K562 (cell line): ENCODE measurements at regions not wholly inside any gene's neighbourhood (a gene's known extent, or its start where the extent isn't known, plus 50 kb on each side); places are given as distances from the start of the nearest gene placed in this dataset.

Experiments
- ATAC-seq: fragments of 200-7000 bp; cut with Tn5 transposase; 3 replicates; pipeline ENCODE4 v1.9.1; 2020; ENCODE audit warnings: moderate library complexity
- BruUV-seq: library from RNA; stranded (reverse); fragments of 400-500 nt; replicated peaks from 2 replicates; lab custom pipeline; 2021; lab: Mats Ljungman, UMichigan
- CTCF ChIA-PET: fragments of 300-600 bp; formaldehyde crosslinking; extraction: SDS; loops from one replicate; lab custom pipeline; 2021; ENCODE audit warnings: low intra/inter-chr PET ratio; lab: Yijun Ruan, JAX
- POLR2A ChIA-PET: fragments of 300-600, 350-650 bp; sonication (Branson Sonifier 250); formaldehyde crosslinking; extraction: SDS; loops from one replicate; lab custom pipeline; 2021; ENCODE audit warnings: antibody characterized with exemption, inconsistent platforms; lab: Yijun Ruan, JAX
- DNase-seq, 4 experiments: peaks; one replicate each; pipeline versions ENCODE4 v3.0.0 to v3.0.0-alpha.2; 2011 to 2018; ENCODE audit warnings: low spot score in 3 of 4, mixed read lengths in 3 of 4; ENCODE audit errors: extremely low read depth in 1 of 4
- FAIRE-seq: peaks from 2 replicates; lab custom pipeline; 2011; peaks lifted over from hg19 to GRCh38; lab: Jason Lieb, UNC
- H2AFZ ChIP-seq: 2 replicates; pipeline ENCODE4 v1.6.0; 2011; ENCODE audit warnings: low read depth, low read length, control low read depth, inconsistent platforms
- H3K27ac ChIP-seq: fragments of 200-600 bp; 3 replicates; pipeline ENCODE4 v1.8.0; 2011; ENCODE audit warnings: low read depth, mild to moderate bottlenecking, control low read depth, inconsistent platforms, low read length, moderate library complexity, mixed read lengths; ENCODE audit errors: extremely low read depth
- H3K27me3 ChIP-seq, 2 experiments: fragments of 300-600 bp in 1 of 2; 2 replicates in 1 of 2; 3 replicates in 1 of 2; pipeline versions ENCODE4 v1.6.0 to v1.8.0; 2011; ENCODE audit warnings: inconsistent platforms in 2 of 2, low read length in 2 of 2, mild to moderate bottlenecking in 1 of 2, mixed read lengths in 1 of 2, moderate library complexity in 1 of 2; ENCODE audit not compliant: control insufficient read depth in 2 of 2, insufficient read depth in 2 of 2
- H3K36me3 ChIP-seq: fragments of 300-600 bp; 3 replicates; pipeline ENCODE4 v1.8.0; 2011; ENCODE audit warnings: mild to moderate bottlenecking, low read length, inconsistent platforms; ENCODE audit not compliant: control insufficient read depth, insufficient read depth
- H3K4me1 ChIP-seq, 2 experiments: fragments of 200-600 bp in 1 of 2; replicated peaks in 1 of 2; 2 replicates in 1 of 2; 3 replicates in 1 of 2; pipeline versions ENCODE4 v1.5.1 to v1.8.0; 2011; ENCODE audit warnings: inconsistent platforms in 2 of 2, low read length in 2 of 2, mild to moderate bottlenecking in 1 of 2, mixed read lengths in 1 of 2, moderate library complexity in 1 of 2; ENCODE audit not compliant: control insufficient read depth in 2 of 2, insufficient read depth in 2 of 2
- H3K4me2 ChIP-seq: 2 replicates; pipeline ENCODE4 v1.6.1; 2011; ENCODE audit warnings: low read length, control low read depth, inconsistent platforms, mixed read lengths; ENCODE audit not compliant: insufficient read depth
- H3K4me3 ChIP-seq: fragments of 200-600 bp; sonication (generic), shearing (Covaris generic); 2 replicates; pipeline ENCODE4 v1.5.1; 2016; ENCODE audit warnings: control low read depth, inconsistent platforms
- H3K79me2 ChIP-seq: fragments of 200-600 bp; 3 replicates; pipeline ENCODE4 v1.8.0; 2011; ENCODE audit warnings: low read length, inconsistent platforms; ENCODE audit not compliant: control insufficient read depth, insufficient read depth
- H3K9ac ChIP-seq, 2 experiments: 2 replicates each; pipeline versions ENCODE4 v1.6.0 to v1.6.1; 2011; ENCODE audit warnings: low read depth in 2 of 2, low read length in 2 of 2, control low read depth in 1 of 2, inconsistent platforms in 1 of 2, mild to moderate bottlenecking in 1 of 2, mixed read lengths in 1 of 2; ENCODE audit not compliant: insufficient read depth in 1 of 2
- H3K9me1 ChIP-seq: one replicate; pipeline ENCODE4 v1.6.0; 2011; ENCODE audit warnings: inconsistent platforms, mild to moderate bottlenecking, low read length, moderate library complexity; ENCODE audit not compliant: control insufficient read depth, insufficient read depth
- H3K9me3 ChIP-seq: replicated peaks from 2 replicates; pipeline ENCODE4 v1.5.1; 2011; ENCODE audit warnings: low read depth, low read length, inconsistent platforms; ENCODE audit not compliant: control insufficient read depth, insufficient read depth
- H4K20me1 ChIP-seq: replicated peaks from 2 replicates; pipeline ENCODE4 v1.6.1; 2011; ENCODE audit warnings: low read length, inconsistent platforms, mixed read lengths; ENCODE audit not compliant: control insufficient read depth, insufficient read depth
- BRD4 ChIP-seq: fragments of 200-600 bp; sonication (generic); IDR thresholded peaks from 2 replicates; pipeline ENCODE4 v1.6.1; 2017; ENCODE audit warnings: inconsistent platforms
- JUN ChIP-seq, 2 experiments: sonication (generic) in 1 of 2; formaldehyde crosslinking in 1 of 2; IDR thresholded peaks; 2 replicates each; pipeline versions ENCODE4 v1.6.1 to v1.8.0; 2012 to 2022; ENCODE audit warnings: borderline replicate concordance in 2 of 2, mild to moderate bottlenecking in 2 of 2, improper control_type of control experiment in 1 of 2, low read depth in 1 of 2, low read length in 1 of 2, missing genetic modification reagents in 1 of 2
- MECOM ChIP-seq: fragments of 250-450 bp; sonication (Bioruptor Pico); IDR thresholded peaks from 2 replicates; pipeline ENCODE4 v1.8.0; 2022; ENCODE audit warnings: inconsistent platforms
- RBM39 ChIP-seq: fragments of 200-400 bp; formaldehyde crosslinking; optimal IDR thresholded peaks from 2 replicates; pipeline ENCODE3; 2018; ENCODE audit warnings: low read depth, low read length
- SMARCE1 ChIP-seq: fragments of 450-650 bp; IDR thresholded peaks from 2 replicates; pipeline ENCODE4 v1.7.1; 2016; ENCODE audit warnings: mild to moderate bottlenecking
- STAT5B ChIP-seq: fragments of 250-450 bp; sonication (Bioruptor Pico); IDR thresholded peaks from 2 replicates; pipeline ENCODE4 v1.8.0; 2021; ENCODE audit warnings: mild to moderate bottlenecking, inconsistent platforms
- WHSC1 ChIP-seq: IDR thresholded peaks from one replicate; pipeline ENCODE4 v1.6.1; 2012; ENCODE audit warnings: low read length, control low read depth, inconsistent platforms
- ZFP1 ChIP-seq: fragments of 450-650 bp; formaldehyde crosslinking; IDR thresholded peaks from 2 replicates; pipeline ENCODE4 v1.4.0; 2020; ENCODE audit warnings: mild to moderate bottlenecking, mixed read lengths
- ZNF551 ChIP-seq: fragments of 250-450 bp; sonication (Bioruptor Pico); IDR thresholded peaks from 2 replicates; pipeline ENCODE4 v1.5.0; 2021; ENCODE audit warnings: mild to moderate bottlenecking, moderate library complexity
- WGBS: fragments of 100-300 bp; shearing (Covaris generic); methylation state at CpG from one replicate; pipeline ENCODE4 v1.1.6; 2016; ENCODE audit warnings: low coverage, mixed read lengths; ENCODE audit not compliant: insufficient coverage; ENCODE audit errors: missing lambda C conversion rate; 5-methylcytosine and 5-hydroxymethylcytosine counted together
- in situ Hi-C: fragments of 300-500 bp; cut with MboI; formaldehyde crosslinking; loops from 4 replicates; pipeline ENCODE4 v1.15.0; 2018; ENCODE audit warnings: inconsistent platforms, mixed read lengths
- intact Hi-C: fragments of 100-400 bp; cut with micrococcal nuclease; formaldehyde crosslinking; loops from 2 replicates; pipeline ENCODE4 v1.14.2; 2022
- TF ChIP-seq, protein P1 (sequence below), 2 experiments: fragments of 450-650 bp in 1 of 2; IDR thresholded peaks; 2 replicates each; pipeline ENCODE4 v1.6.1; 2011 to 2017; ENCODE audit warnings: low read depth in 2 of 2, antibody characterized with exemption in 1 of 2, borderline replicate concordance in 1 of 2, low read length in 1 of 2, mild to moderate bottlenecking in 1 of 2, mixed read lengths in 1 of 2; ENCODE audit not compliant: control insufficient read depth in 1 of 2
- TF ChIP-seq, protein P2 (sequence below): fragments of 250-450 bp; sonication (Bioruptor Pico); IDR thresholded peaks from 2 replicates; pipeline ENCODE4 v1.8.0; 2022; ENCODE audit warnings: moderate library complexity, mild to moderate bottlenecking, inconsistent platforms
- TF ChIP-seq, protein P3 (sequence below): fragments of 250-450 bp; sonication (Bioruptor Pico); IDR thresholded peaks from 2 replicates; pipeline ENCODE4 v1.4.0; 2020; ENCODE audit warnings: mild to moderate bottlenecking, moderate library complexity
- TF ChIP-seq, protein P4 (sequence below): fragments of 450-650 bp; formaldehyde crosslinking; IDR thresholded peaks from 2 replicates; pipeline ENCODE4 v1.4.0; 2022; ENCODE audit warnings: missing genetic modification characterization
- TF ChIP-seq, protein P5 (sequence below): fragments of 450-650 bp; IDR thresholded peaks from 2 replicates; pipeline ENCODE4 v1.6.1; 2016

DNA sequence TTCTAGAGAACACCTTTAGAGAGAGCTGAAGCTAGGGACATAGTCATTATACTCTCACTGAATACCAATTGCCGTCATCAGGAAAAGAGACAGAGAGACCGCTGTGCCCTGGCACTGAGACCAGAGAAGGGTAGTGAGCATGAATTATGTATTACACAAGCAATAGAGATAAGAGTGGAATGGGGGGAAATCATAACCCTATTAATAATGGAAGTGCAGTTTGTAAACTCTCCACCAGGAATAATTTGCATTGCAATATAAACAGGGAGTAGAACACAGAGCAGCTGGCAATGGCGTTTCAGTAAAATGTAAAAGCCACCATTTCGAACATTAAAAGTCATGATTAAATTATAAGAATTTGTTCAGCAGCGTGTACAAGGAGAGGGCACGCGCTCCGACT is 244.5 kb downstream of the MAFB start:
- FAIRE-seq (no peak), DNase-seq (no peak), ATAC-seq (no peak)
- H4K20me1 ChIP-seq = no peaks in the 10 kb centered on the region
- no peaks in the 10 kb centered on the region for H3K9me1 ChIP-seq
- H3K36me3 ChIP-seq = no peaks in the 10 kb centered on the region
- no peak overlapping the region for H3K4me3 ChIP-seq
- 1% methylated on average over 8 of the region's 8 CpGs for WGBS
- no peaks in the 10 kb centered on the region for H3K9me3 ChIP-seq
- H3K4me2 ChIP-seq = no peak overlapping the region
- no peaks in the 10 kb centered on the region for H3K79me2 ChIP-seq
- H3K27ac ChIP-seq = no peak overlapping the region
- H2AFZ ChIP-seq = no peak overlapping the region
- no peak overlapping the region for H3K9ac ChIP-seq
- in situ Hi-C loops = no loop called here
- POLR2A ChIA-PET = no interaction called here
- intact Hi-C loops = no loop called here
- CTCF ChIA-PET = no interaction called here
- no TSS peak for BruUV-seq
- no peaks in the 10 kb centered on the region; a peak in 1 of 5 replicates for H3K4me1 ChIP-seq
- peaks cover 0 to 6% of the 10 kb centered on the region in 2 experiments; a peak in 1 of 5 replicates for H3K27me3 ChIP-seq
- TF ChIP-seq, protein P1, sequence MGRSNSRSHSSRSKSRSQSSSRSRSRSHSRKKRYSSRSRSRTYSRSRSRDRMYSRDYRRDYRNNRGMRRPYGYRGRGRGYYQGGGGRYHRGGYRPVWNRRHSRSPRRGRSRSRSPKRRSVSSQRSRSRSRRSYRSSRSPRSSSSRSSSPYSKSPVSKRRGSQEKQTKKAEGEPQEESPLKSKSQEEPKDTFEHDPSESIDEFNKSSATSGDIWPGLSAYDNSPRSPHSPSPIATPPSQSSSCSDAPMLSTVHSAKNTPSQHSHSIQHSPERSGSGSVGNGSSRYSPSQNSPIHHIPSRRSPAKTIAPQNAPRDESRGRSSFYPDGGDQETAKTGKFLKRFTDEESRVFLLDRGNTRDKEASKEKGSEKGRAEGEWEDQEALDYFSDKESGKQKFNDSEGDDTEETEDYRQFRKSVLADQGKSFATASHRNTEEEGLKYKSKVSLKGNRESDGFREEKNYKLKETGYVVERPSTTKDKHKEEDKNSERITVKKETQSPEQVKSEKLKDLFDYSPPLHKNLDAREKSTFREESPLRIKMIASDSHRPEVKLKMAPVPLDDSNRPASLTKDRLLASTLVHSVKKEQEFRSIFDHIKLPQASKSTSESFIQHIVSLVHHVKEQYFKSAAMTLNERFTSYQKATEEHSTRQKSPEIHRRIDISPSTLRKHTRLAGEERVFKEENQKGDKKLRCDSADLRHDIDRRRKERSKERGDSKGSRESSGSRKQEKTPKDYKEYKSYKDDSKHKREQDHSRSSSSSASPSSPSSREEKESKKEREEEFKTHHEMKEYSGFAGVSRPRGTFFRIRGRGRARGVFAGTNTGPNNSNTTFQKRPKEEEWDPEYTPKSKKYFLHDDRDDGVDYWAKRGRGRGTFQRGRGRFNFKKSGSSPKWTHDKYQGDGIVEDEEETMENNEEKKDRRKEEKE (IDR thresholded peaks at IDR 0.05; ENCODE audit: borderline replicate concordance in 1 of 2, control insufficient read depth in 1 of 2, low read depth in 2 of 2, low read length in 1 of 2) = no peak
- TF ChIP-seq BRD4 (no peak), STAT5B (CRISPR knock-in tag) (no peak), ZNF551 (CRISPR knock-in tag) (no peak), SMARCE1 (no peak), RBM39 (no peak), WHSC1 (no peak), MECOM (no peak), ZFP1 (no peak), JUN (IDR thresholded peaks at IDR 0.05; ENCODE audit: borderline replicate concordance, low read depth, low read length) (no peak), JUN (CRISPR knock-in tag; IDR thresholded peaks at IDR 0.05; ENCODE audit: borderline replicate concordance) (no peak)
- TF ChIP-seq, protein P2, sequence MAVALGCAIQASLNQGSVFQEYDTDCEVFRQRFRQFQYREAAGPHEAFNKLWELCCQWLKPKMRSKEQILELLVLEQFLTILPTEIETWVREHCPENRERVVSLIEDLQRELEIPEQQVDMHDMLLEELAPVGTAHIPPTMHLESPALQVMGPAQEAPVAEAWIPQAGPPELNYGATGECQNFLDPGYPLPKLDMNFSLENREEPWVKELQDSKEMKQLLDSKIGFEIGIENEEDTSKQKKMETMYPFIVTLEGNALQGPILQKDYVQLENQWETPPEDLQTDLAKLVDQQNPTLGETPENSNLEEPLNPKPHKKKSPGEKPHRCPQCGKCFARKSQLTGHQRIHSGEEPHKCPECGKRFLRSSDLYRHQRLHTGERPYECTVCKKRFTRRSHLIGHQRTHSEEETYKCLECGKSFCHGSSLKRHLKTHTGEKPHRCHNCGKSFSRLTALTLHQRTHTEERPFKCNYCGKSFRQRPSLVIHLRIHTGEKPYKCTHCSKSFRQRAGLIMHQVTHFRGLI (CRISPR knock-in tag) = no peak
- TF ChIP-seq, protein P3, sequence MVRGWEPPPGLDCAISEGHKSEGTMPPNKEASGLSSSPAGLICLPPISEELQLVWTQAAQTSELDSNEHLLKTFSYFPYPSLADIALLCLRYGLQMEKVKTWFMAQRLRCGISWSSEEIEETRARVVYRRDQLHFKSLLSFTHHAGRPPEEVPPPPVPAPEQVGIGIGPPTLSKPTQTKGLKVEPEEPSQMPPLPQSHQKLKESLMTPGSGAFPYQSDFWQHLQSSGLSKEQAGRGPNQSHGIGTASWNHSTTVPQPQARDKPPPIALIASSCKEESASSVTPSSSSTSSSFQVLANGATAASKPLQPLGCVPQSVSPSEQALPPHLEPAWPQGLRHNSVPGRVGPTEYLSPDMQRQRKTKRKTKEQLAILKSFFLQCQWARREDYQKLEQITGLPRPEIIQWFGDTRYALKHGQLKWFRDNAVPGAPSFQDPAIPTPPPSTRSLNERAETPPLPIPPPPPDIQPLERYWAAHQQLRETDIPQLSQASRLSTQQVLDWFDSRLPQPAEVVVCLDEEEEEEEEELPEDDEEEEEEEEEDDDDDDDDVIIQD (CRISPR knock-in tag) = no peak
- TF ChIP-seq, protein P4, sequence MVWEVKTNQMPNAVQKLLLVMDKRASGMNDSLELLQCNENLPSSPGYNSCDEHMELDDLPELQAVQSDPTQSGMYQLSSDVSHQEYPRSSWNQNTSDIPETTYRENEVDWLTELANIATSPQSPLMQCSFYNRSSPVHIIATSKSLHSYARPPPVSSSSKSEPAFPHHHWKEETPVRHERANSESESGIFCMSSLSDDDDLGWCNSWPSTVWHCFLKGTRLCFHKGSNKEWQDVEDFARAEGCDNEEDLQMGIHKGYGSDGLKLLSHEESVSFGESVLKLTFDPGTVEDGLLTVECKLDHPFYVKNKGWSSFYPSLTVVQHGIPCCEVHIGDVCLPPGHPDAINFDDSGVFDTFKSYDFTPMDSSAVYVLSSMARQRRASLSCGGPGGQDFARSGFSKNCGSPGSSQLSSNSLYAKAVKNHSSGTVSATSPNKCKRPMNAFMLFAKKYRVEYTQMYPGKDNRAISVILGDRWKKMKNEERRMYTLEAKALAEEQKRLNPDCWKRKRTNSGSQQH (CRISPR knock-in tag) = no peak
- TF ChIP-seq, protein P5, sequence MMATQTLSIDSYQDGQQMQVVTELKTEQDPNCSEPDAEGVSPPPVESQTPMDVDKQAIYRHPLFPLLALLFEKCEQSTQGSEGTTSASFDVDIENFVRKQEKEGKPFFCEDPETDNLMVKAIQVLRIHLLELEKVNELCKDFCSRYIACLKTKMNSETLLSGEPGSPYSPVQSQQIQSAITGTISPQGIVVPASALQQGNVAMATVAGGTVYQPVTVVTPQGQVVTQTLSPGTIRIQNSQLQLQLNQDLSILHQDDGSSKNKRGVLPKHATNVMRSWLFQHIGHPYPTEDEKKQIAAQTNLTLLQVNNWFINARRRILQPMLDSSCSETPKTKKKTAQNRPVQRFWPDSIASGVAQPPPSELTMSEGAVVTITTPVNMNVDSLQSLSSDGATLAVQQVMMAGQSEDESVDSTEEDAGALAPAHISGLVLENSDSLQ = no peak
